ENCODE measurements at regions not wholly inside any gene's neighbourhood (a gene's known extent, or its start where the extent isn't known, plus 50 kb on each side); places are given as distances from the start of the nearest gene placed in this dataset.

- no peak overlapping the region for H2AFZ ChIP-seq (ENCODE audit: control insufficient read depth, low read depth, low read length)
- H3K4me1 ChIP-seq (ENCODE audit: control insufficient read depth, insufficient read depth, low read length), result no peaks in the 10 kb centered on the region
- SMC1A ChIA-PET (ENCODE audit: uncharacterized antibody, unreplicated experiment), result no interaction called here
- ATAC-seq (no peak), FAIRE-seq (no peak), DNase-seq (ENCODE audit: low read depth, low spot score) (no peak)
- POLR2A ChIA-PET, result no interaction called here
- no peaks in the 10 kb centered on the region for H3K9me3 ChIP-seq (replicated peaks; ENCODE audit: control insufficient read depth, insufficient read depth, low read length)
- in situ Hi-C loops (cut with MboI), result no loop called here
- no peaks in the 10 kb centered on the region for H4K20me1 ChIP-seq (ENCODE audit: control insufficient read depth, insufficient read depth)
- 19% methylated on average over 7 of the region's 7 CpGs for WGBS (ENCODE audit: insufficient coverage, insufficient replicate concordance, low lambda C conversion rate, missing lambda C conversion rate)
- H3K27me3 ChIP-seq (replicated peaks in 1 of 2; ENCODE audit: control insufficient read depth in 2 of 2, insufficient read depth in 2 of 2, low read length in 1 of 2), result 0 out of 4 replicates have a peak, but pooled peaks cover 0 to 3% of the 10 kb centered on the region in 2 experiments
- no peak overlapping the region for H3K9ac ChIP-seq (ENCODE audit: control insufficient read depth, insufficient read depth, low read length)
- no peaks in the 10 kb centered on the region for H3K79me2 ChIP-seq (ENCODE audit: control insufficient read depth, insufficient read depth, low read length)
- no TSS peak for BruUV-seq (replicated peaks)
- no peak overlapping the region for H3K4me3 ChIP-seq
- RAD21 ChIA-PET (ENCODE audit: unreplicated experiment), result no interaction called here
- intact Hi-C loops (cut with micrococcal nuclease; ENCODE audit: unreplicated experiment), result no loop called here
- no peak overlapping the region for H3K4me2 ChIP-seq (ENCODE audit: control insufficient read depth, insufficient read depth)
- H3K27ac ChIP-seq (ENCODE audit: control insufficient read depth, insufficient read depth), result no peak overlapping the region
- CTCF ChIA-PET, result interaction anchor here (0.9 kb wide), 1 partner anchor 165 kb away, joined by 3 read pairs; no protein-coding TSS in a partner anchor
- H3K36me3 ChIP-seq (ENCODE audit: control insufficient read depth in 2 of 2, insufficient read depth in 2 of 2, low read length in 1 of 2), result no peaks in the 10 kb centered on the region
- no peak for TF ChIP-seq NR2C2 (IDR thresholded peaks at IDR 0.05; ENCODE audit: borderline replicate concordance, control insufficient read depth, insufficient read length, low read depth)
Observed at GRCh38 chr20:22810030-22810429, 225.1 kb upstream of the SSTR4 start.

- Histone ChIP-seq H2AFZ (ENCODE audit: control insufficient read depth, low read depth, low read length) (no peak overlapping the region), H3K4me3 (no peak overlapping the region), H3K9ac (ENCODE audit: control insufficient read depth, insufficient read depth, low read length) (no peak overlapping the region), H4K20me1 (ENCODE audit: control insufficient read depth, insufficient read depth) (no peaks in the 10 kb centered on the region), H3K4me1 (ENCODE audit: control insufficient read depth, insufficient read depth, low read length) (no peaks in the 10 kb centered on the region), H3K27ac (ENCODE audit: control insufficient read depth, insufficient read depth) (no peak overlapping the region), H3K4me2 (ENCODE audit: control insufficient read depth, insufficient read depth) (no peak overlapping the region), H3K27me3 (replicated peaks in 1 of 2; ENCODE audit: control insufficient read depth in 2 of 2, insufficient read depth in 2 of 2, low read length in 1 of 2) (0 out of 4 replicates have a peak, but pooled peaks cover 0 to 3% of the 10 kb centered on the region in 2 experiments), H3K36me3 (ENCODE audit: control insufficient read depth in 2 of 2, insufficient read depth in 2 of 2, low read length in 1 of 2) (no peaks in the 10 kb centered on the region), H3K9me3 (replicated peaks; ENCODE audit: control insufficient read depth, insufficient read depth, low read length) (no peaks in the 10 kb centered on the region), H3K79me2 (ENCODE audit: control insufficient read depth, insufficient read depth, low read length) (no peaks in the 10 kb centered on the region)
- no TSS peak for BruUV-seq (replicated peaks)
- intact Hi-C loops (cut with micrococcal nuclease; ENCODE audit: unreplicated experiment) (no loop called here), in situ Hi-C loops (cut with MboI) (no loop called here)
- ChIA-PET SMC1A (ENCODE audit: uncharacterized antibody, unreplicated experiment) (no interaction called here), CTCF (no interaction called here), POLR2A (no interaction called here), RAD21 (ENCODE audit: unreplicated experiment) (no interaction called here)
- DNase-seq (ENCODE audit: low read depth, low spot score) (no peak), ATAC-seq (no peak), FAIRE-seq (no peak)
- 13% methylated on average over 11 of the region's 11 CpGs for WGBS (ENCODE audit: insufficient coverage, insufficient replicate concordance, low lambda C conversion rate, missing lambda C conversion rate)
- TF ChIP-seq CREB1 (IDR thresholded peaks at IDR 0.05; ENCODE audit: low read depth) (no peak), SRF (IDR thresholded peaks at IDR 0.05; ENCODE audit: low read depth in 2 of 2, low read length in 2 of 2) (no peak), SMC3 (IDR thresholded peaks at IDR 0.05; ENCODE audit: borderline replicate concordance, low read length) (no peak), ATF7 (IDR thresholded peaks at IDR 0.05; ENCODE audit: low read depth) (no peak), E2F8 (IDR thresholded peaks at IDR 0.05; ENCODE audit: low read depth, partially characterized antibody) (no peak)
- TF ChIP-seq, protein P1, sequence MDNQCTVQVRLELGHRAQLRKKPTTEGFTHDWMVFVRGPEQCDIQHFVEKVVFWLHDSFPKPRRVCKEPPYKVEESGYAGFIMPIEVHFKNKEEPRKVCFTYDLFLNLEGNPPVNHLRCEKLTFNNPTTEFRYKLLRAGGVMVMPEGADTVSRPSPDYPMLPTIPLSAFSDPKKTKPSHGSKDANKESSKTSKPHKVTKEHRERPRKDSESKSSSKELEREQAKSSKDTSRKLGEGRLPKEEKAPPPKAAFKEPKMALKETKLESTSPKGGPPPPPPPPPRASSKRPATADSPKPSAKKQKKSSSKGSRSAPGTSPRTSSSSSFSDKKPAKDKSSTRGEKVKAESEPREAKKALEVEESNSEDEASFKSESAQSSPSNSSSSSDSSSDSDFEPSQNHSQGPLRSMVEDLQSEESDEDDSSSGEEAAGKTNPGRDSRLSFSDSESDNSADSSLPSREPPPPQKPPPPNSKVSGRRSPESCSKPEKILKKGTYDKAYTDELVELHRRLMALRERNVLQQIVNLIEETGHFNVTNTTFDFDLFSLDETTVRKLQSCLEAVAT (IDR thresholded peaks at IDR 0.05), result no peak
- TF ChIP-seq, protein P2, sequence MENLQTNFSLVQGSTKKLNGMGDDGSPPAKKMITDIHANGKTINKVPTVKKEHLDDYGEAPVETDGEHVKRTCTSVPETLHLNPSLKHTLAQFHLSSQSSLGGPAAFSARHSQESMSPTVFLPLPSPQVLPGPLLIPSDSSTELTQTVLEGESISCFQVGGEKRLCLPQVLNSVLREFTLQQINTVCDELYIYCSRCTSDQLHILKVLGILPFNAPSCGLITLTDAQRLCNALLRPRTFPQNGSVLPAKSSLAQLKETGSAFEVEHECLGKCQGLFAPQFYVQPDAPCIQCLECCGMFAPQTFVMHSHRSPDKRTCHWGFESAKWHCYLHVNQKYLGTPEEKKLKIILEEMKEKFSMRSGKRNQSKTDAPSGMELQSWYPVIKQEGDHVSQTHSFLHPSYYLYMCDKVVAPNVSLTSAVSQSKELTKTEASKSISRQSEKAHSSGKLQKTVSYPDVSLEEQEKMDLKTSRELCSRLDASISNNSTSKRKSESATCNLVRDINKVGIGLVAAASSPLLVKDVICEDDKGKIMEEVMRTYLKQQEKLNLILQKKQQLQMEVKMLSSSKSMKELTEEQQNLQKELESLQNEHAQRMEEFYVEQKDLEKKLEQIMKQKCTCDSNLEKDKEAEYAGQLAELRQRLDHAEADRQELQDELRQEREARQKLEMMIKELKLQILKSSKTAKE (IDR thresholded peaks at IDR 0.05; ENCODE audit: low read depth, poor library complexity, severe bottlenecking), result no peak
Observed at GRCh38 chr20:22810626-22811569, 224.2 kb upstream of the SSTR4 start.

All from GM12878 (cell line).